ENCODE measurements at regions not wholly inside any gene's neighbourhood (a gene's known extent, or its start where the extent isn't known, plus 50 kb on each side); places are given as distances from the start of the nearest gene placed in this dataset.

DNA sequence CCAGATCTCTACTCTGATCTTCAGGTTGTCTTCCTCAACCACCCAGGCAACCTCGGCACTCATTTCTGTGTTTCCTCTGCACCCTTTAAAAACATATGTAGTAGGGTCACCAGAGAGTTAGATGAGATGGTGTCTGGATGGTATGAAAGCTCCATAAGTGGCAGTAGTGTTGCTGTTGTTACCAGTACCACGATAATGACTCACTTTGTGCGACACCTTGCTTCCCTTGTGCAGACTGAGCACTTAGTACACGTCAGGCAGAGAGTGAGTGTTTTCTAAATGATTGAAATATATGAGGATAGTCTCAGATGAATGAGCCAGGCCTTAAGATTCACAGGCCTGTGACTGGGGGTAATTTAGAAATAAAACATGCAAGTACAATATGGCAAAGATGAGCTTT is 188.7 kb downstream of the MAF start:
- TF ChIP-seq RFX5 (IDR thresholded peaks at IDR 0.05; ENCODE audit: borderline replicate concordance, low read depth, low read length), result no peak
- TF ChIP-seq, protein P1, sequence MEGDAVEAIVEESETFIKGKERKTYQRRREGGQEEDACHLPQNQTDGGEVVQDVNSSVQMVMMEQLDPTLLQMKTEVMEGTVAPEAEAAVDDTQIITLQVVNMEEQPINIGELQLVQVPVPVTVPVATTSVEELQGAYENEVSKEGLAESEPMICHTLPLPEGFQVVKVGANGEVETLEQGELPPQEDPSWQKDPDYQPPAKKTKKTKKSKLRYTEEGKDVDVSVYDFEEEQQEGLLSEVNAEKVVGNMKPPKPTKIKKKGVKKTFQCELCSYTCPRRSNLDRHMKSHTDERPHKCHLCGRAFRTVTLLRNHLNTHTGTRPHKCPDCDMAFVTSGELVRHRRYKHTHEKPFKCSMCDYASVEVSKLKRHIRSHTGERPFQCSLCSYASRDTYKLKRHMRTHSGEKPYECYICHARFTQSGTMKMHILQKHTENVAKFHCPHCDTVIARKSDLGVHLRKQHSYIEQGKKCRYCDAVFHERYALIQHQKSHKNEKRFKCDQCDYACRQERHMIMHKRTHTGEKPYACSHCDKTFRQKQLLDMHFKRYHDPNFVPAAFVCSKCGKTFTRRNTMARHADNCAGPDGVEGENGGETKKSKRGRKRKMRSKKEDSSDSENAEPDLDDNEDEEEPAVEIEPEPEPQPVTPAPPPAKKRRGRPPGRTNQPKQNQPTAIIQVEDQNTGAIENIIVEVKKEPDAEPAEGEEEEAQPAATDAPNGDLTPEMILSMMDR (IDR thresholded peaks at IDR 0.05; ENCODE audit: control extremely low read depth in 1 of 3, insufficient read depth in 1 of 3, low read depth in 1 of 3, low read length in 3 of 3), result no peak
- TF ChIP-seq POLR2A (IDR thresholded peaks at IDR 0.05; ENCODE audit: control extremely low read depth in 1 of 2, low read depth in 2 of 2, low read length in 2 of 2), result no peak
- no peak for TF ChIP-seq SIN3A (conservative IDR thresholded peaks at IDR 0.05 in 1 of 2, IDR thresholded peaks at IDR 0.05 in 1 of 2; ENCODE audit: low read depth in 1 of 2, low read length in 2 of 2)
- no peak for TF ChIP-seq SUZ12 (IDR thresholded peaks at IDR 0.05; ENCODE audit: low read length)
- no peak for TF ChIP-seq EZH2 (IDR thresholded peaks at IDR 0.05; ENCODE audit: low read depth, low read length, severe bottlenecking)

All from H1 (cell line).